HG02623 (cell line): ENCODE measurements at regions not wholly inside any gene's neighbourhood (a gene's known extent, or its start where the extent isn't known, plus 50 kb on each side); places are given as distances from the start of the nearest gene placed in this dataset.

Source experiments
- ATAC-seq: cut with Tn5 transposase; IDR thresholded peaks from one replicate; pipeline ENCODE4 v1.9.1; 2021; ENCODE audit warnings: moderate library complexity; ENCODE audit not compliant: unreplicated experiment

DNA sequence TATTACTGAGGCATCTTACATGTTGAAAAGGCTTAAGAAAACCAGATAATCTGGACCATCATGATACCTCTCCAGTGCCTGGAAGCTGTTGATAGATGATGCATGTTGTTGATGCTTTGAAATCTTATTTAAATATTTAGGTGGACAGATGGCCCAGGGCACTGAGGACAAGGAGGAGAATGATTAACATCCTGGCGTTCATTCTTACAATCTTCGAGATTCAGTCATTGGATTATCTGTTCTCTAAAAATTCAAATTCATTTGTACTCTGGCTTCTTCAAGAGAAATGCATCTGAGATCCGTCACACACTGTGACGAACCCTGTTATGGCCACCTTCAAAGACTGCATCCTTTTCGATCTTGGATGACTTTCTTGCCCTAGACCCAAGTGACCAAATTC lies 121.3 kb upstream of the IGF1 start:
- no peak for ATAC-seq

DNA sequence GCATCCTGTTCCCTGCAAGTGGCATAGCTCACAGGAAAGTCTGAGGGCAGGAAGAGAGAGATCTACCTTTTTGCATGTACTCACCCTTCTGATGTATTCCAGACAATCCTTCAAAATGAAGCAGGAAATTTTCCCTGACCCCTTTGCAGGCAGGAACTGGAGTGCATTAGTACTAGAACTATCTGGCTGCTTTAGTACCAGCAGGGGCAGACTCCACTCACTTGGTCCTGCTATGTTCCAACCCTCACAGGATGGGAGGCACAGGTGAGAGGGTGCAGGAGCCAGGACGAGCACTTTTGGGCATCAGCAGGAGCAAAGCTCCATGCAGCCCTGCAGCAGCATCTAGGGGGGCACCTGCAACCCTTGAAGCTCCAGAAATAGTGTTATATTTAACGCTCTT lies 116.3 kb upstream of the IGF1 start:
- ATAC-seq = no peak

DNA sequence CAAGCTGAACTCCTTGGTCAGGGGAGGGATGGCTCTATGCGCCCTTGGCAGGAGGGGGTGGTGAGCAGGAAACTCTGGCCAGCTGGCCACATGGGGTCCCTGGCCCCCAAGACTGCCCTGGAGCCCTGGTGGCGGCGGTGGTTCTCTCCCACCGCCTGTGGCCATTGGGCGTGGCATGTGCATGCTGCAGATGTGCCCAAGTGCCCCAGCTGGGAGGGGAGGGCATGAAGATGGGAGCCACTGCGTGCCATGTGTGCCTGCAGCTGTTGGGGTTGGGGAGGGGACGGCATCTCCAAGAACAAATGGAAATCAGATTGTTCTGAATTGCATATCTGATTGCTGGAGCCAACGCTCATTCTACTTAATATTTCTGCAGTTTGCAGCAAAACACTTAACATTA lies 115.7 kb upstream of the IGF1 start:
- ATAC-seq = no peak

DNA sequence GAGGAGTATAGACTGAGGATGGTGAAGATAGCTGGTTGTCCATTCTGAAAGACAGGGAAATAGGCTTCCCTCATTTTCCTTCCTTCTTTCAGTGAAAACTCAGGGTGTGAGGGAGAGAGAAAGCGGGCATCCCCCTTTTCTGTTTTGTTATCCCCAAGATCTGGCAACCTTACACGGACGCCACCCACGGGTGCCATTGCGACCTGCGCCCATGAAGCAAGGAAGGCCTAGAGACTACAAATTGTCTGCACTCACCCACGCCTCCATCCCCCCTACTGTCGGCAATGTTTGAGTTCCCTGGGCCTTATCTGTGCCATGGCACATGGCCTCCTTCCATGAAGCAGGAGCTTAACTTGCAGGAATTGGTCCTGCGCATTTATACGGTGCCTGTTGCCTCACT lies 115.0 kb upstream of the IGF1 start:
- no peak for ATAC-seq

DNA sequence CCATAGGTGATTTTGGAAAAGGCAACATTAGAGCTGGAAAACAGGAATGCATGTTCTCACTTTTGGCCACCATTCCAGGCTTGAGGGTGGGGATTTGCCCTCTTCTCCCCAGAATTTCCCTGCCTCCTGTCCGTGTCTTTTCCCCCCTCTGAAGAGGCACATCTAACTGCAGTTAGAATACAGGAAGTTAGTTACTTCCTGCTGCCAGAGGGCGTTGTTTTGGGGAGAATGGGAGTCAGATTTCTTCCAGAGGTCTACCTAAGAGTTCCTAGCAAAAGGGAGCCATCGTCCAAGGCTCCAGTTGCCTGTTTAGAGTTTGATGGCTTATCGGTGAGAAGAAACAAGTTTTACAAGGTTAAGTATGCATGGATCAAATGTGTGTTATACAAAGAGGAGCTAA lies 112.8 kb upstream of the IGF1 start:
- ATAC-seq = no peak

DNA sequence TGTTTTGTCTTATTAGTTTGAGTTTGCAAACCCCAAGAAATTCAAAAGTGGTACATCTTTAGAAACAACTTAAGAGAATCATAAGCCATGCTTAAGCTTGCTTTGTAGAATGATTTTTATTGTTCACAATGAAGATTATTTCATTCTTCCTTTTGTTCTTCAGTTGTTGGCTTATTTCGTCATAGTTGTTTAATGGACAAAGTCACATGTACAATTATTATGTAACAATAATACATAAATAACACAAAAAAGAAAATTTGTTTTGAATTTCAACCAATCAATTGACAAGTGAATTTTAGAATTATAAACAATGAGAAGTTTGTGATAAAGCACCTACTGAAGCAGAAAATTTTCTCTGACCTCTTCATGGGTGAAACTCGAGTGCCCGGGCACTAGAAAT lies 111.8 kb upstream of the IGF1 start:
- ATAC-seq = no peak

DNA sequence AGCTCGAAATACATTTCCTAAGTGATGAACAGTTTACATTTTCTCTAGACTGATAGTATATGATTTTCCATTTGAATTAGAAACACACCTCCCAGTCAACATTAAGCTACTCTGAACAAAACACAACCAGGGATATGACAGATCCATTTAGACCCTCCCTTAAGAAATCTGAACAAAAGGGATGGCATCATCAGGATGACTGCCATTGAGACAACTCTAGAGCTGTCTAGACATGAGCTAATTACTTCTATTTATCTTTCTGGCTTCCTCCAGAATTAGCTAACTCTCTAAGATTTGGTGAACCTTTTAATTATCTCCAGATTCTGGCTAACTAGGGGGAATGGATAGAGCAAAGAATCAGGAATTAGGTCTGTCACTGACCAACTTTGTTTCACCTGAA lies 92.9 kb upstream of the IGF1 start:
- no peak for ATAC-seq

DNA sequence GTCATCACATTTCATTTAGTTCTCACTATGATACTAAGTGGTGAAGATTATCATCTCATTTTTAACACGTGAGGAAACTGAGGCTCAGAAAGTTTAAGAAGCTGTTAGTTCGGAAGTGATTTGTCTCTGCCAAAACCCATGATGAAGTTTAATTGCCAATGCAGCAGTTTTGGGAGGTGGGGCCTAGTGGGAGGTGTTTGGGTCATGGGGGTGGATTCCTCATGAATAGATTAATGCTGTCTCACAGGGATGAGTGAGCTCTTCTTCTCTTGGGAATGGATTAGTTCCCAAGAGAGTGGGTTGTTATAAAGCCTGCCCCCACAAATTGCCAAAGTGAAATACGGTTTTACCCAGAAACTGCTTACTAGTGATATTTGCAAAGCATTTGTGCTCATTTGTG lies 91.5 kb upstream of the IGF1 start:
- no peak for ATAC-seq

DNA sequence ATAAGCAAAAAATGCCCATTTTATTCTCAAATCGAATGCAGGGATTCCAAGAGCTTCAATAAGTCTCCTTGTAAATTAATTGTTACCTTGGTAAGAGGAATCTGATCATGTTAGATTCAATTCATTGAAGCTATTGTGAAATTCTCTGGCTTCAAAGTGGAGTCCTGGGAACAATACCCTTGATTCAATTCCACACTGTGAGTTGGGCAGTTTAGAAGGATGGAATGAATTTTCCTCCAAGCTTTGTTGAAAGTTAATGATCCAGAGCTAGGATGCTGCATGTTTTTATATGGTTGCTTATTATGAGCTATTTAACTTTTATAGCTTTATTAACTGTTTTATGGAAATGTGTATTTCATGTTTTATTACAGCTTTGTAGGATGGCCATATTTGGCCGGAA lies 89.9 kb upstream of the IGF1 start:
- ATAC-seq = no peak

DNA sequence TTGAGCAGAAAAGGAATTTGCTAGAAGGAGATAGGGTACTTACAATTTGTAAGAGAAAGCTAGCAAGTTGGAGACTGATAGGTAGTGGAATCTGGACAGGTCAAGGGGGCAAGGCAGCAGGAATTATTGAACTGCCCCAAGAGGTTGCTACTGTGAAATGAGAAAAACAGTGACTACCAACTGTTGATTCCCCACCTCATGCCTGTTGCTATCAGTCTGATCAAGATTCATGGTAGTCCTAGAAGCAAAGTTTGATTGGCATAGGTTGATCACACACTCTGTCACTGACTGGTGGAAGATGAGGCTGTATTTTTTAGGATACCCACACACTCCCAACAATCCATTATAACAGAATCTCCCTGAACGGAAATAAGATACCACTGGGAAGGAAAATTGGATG lies 89.4 kb upstream of the IGF1 start:
- ATAC-seq = no peak

DNA sequence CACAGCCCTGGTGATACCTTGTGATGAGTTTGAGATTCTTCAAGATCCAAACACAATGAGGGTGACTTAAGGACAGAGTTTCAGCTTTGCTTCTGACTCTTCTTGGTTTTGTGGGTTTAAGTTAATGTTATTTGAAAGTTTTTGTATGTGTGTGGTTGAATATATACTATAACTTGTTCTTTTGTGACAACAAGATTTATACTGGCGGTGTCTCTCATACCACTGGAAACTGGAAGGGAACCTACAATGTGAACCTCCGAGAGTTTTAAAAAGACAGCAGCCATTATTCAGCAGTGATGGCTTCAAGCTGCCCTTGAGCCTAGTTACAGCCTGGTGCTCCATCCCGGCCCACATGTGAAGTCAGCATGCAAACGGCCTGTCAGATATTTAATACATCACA lies 87.9 kb upstream of the IGF1 start:
- no peak for ATAC-seq

DNA sequence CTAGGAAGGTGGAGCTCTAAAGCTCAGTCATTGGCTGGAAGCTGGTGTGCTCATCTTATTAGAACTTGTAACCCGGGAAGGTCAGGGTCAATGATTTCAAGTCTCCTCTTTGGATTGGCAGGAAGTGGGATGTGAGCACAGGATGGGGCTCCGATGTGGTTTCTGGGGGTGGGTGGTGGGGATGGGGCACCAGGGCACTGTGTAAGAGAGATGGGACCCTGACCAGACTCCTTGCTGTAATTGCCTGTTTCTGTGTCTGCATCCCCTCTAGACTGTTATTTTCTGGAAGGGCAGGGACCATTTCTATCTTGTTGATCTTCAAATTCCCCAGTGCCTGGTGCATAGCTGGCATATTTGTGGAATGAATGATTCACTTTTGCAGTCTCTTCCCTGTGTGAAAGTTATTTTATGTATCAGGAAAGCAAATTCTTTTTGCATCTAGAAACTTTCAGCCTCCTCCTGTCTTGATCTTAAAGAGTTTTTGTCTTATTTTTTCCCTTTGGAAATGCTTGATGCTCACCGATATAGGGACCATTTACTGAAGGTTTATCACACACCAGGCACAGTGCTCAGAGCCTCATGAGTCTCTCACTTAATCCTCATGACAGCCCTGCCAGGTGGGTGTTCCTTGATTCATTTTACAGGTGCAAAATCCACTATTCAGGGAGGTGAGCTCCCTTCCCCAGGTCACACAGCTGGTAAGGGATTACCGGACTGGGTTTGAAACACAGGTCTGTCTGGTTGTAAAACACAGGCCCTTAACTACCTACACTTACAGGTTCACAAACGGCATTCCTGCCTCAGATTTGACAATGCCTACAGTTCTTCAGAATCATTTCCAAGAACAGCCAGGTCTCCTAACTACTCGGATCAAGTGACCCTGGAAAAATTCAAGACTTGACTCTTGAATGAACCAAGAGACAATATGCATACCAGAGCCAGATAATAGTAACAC lies 86.9 kb upstream of the IGF1 start:
- no peak for ATAC-seq

DNA sequence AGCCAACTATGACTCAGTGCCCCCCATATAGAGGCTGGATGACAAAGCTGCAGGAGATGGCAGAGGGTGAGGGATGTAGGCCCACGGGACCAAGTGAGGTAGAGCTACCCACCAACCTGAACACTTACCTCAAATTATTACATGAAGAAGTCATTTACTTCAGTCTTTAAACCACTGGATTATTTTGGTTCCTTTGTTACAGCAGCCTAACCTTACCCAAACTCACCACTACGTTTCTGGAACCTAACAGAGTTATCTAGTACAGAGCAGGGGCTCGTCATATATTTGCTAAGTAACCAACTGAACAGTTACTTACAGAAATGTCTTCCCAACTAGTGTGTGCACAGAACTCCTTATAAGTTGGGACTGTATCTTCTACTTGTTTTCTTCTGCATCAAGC lies 85.2 kb upstream of the IGF1 start:
- no peak for ATAC-seq

DNA sequence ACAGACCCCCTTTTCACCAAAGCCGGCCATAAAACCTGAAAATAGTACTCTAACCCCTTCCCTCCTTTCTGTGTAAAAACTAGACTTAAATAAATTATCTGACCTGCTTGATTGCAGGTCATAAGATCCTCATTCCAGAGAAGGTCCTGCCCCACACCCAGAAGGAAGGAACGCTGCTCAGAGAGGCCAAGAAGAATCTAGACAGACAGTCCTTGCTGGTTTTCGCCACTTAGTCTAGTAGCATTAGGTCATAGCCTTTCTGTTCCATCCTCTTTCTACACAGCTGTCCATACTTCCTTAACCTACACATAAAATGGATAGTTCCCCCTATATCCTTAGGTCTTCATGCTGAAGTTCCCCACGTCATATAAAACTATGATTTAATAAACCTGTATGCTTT lies 83.7 kb upstream of the IGF1 start:
- no peak for ATAC-seq

DNA sequence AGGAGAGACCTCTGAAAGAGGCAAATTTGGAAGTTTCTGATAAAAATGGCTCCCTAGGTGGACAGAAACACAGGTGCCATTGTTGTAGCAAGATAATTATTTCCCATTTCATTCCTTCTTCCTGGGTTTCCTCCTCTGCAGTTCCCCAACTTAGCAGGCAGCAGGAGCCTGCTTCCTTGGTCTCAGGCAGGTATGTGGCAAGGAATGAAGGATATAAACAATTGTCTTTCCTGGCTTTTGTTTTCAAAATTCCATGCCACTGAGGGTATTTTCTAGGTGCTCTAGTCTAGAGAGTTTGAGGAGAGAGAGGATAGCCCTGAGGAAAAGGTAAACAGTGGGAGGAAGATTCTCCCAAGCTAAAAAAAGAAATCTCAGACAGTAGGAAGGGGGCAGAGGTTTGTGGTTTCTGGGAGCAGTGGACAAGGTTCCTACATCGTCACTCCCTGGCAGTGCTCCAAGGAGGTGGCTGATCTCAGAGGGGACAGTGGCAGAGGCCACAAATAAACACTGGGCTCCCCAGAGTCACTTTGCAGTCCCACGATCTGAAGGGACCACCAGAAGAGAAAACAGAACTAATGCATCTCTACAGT lies 82.6 kb upstream of the IGF1 start:
- ATAC-seq = no peak

DNA sequence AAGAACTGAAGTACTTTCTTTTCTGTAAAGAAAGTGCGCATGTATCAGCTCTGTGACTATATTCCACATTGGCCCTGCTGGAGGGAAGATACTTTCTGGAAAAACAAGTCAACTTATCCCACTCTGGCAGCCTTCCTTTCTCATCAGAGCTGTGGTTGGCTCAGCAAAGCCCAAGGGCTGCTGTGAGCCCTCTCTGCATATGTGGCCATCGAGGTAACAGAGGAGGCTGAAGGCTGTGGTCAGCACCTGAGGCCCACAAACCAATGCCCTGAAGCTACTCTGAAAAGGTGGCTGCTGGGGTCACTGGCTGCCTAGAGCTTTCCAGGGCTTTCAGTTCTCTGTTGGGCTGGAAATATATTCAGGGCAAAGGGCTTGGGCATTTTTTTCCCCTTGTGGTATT lies 70.8 kb upstream of the IGF1 start:
- no peak for ATAC-seq

DNA sequence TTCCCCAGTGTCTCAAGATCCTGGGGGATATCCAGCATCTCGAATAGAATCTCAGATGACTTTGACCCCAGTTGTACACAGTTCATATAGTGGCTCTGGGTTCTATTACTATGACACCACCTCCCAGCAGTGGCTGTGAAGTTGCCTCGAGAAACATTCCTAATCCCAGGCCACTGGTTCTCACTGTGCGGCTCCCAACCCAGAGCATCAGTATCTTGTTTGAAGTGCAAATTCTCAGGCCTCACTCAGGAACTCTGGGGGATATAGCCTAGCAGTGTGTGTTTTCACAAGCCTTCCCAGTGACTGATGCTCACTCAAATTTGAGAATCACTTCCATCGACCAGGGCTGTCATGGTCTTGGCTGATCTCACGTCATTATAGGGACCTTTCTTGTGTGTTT lies 69.3 kb upstream of the IGF1 start:
- ATAC-seq = no peak

DNA sequence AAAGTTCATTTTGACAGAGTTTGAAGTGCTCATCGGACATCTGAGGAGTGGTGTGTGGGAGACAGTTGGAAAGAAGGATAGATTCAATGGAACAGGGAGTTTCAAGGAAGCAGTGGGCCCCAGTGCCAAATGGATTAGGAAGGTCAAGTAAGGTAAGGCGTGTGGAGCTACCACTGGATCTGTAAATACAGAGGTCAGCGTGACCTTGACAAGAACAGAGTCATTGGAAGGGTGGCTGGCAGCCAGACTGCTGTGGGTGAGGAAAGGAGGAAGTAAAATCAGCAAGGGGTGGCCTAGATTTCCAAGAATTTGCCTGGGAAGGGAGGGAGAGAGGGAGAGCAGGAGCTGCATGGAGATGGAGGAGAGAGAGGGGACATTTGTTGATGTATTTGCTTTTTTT lies 68.2 kb upstream of the IGF1 start:
- ATAC-seq = no peak

DNA sequence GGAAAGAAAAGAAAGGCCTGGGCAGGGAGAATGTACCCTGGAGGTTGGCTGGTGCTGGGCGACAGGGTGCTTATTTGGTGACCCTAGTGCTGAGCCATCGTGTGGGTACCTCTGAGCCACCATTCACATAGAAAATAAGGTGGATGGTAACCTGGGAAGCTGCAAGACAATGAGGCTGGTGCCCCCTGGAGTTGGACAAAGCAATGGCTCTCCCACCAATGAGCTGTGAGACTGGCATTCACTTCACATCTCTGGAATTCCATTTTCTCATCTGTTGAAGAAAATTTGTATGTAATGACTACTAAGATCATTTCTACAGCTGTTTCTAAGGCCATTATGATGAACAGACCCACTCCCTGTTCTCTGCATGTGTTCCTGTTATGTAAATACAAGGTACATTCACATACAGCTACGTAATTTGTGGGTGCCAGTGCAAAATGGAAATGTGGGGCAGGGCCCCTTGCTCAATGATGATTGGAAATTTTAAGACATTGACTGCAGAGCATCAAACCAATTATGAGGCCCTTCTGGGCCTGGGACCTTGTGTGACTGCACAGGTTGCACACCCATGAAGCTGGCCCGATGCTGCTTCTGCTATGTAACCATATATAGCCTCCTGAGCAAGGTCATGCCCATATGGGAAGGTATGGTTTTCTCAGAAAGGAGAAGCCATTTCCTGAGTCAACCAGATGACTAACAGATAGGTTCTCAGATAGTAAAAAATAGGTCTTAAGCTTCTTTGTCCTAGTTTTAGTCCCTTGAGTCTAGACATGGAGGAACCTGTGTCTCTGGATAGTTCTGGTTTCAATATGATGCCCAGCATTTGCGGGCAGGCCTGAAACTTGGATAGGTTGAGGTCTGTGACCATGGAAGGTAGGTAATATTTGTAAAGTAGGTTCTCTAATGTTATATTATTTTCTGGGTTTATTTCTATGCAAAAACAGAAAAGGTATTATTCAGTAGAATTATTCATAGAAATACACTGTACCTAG lies 63.4 kb upstream of the IGF1 start:
- no peak for ATAC-seq

DNA sequence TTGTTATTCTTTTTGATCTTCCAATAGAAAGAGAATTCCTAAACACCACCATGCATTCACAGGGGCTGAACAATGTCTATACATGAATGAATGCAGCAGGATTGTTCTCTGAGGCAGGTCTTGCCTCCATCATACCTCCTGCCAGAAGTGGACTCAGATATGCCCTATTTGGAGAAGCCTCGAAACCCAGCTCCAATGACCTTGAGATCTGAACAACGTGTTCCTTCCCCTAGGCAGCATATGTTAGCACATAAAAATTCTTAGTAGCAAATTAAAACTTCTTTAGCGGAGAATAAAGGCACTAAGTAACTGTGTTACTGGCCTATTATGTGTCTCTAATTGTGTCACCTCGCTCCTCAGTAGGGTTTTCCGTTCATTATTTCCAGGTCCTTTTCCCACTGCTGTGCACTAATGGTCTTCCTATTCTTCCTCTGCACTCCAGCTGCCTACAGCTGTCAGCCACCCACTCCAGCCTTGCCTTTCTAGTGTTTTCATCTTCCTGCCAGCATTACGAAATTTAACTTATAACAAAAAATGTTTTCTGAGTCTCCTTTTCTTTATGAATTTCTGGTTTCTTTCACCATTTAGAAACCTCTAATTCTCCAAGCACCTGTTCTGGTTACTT lies 62.6 kb upstream of the IGF1 start:
- no peak for ATAC-seq

DNA sequence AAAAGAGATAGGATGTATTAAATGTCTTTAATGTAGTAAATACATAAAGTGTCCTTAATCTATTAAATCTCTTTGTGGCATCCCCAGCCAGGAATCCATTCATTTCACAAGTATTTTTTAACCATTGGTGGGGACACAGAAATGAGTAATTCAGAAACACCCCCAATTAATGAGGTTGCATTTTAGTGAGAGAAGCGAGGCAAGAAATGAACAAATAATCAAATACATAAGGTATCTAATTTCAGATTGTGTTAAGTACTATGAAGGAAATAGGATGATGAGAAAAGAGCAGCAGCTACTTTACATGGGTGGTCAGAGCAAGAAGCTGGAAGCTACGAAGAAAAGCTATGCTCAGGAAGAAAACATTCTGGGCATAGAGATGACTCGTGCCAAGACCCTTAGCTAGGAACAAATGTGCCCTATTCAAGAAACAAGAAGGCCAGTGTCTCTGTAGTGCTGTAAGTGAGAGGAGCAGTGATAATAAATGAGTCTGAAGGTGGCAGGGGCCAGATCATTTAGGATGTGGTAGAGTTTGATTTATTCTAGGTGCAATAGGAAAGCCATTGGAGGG lies 60.5 kb upstream of the IGF1 start:
- no peak for ATAC-seq
